ENCODE measurements at regions not wholly inside any gene's neighbourhood (a gene's known extent, or its start where the extent isn't known, plus 50 kb on each side); places are given as distances from the start of the nearest gene placed in this dataset.
A peak's percentile ranks its signal among the peaks of the same experiment; 100 is the strongest.

DNA sequence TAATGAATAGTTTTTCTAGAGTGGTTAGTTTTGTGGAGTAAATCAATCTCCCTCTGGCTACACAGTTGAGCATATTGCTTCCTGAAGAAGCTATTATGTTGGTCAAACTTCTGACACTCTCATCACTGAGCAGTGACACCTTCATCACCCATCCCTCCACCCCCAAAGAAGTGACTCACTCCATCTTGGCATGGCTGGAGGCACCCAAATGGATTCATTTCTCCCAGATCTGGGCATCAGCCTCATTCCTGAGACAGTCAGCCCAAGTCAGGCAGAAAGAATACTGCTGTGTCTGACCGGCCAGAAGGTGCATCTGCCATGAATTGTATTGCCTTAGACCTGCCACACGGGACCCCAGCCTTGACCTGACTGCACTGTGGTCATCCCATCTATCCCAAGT, 117.0 kb upstream of the HABP2 start:
- no peaks in the 10 kb centered on the region for H3K4me1 ChIP-seq (ENCODE audit: low read depth)
- no peak overlapping the region for H3K4me3 ChIP-seq
- no peaks in the 10 kb centered on the region for H3K9me3 ChIP-seq (ENCODE audit: low read depth)
- H3K36me3 ChIP-seq, result no peaks in the 10 kb centered on the region
- DNase-seq (ENCODE audit: low read depth in 1 of 2, low spot score in 1 of 2), result no peak
- H3K27me3 ChIP-seq, result no peaks in the 10 kb centered on the region
- H3K27ac ChIP-seq, result no peak overlapping the region
- TF ChIP-seq, protein P1, sequence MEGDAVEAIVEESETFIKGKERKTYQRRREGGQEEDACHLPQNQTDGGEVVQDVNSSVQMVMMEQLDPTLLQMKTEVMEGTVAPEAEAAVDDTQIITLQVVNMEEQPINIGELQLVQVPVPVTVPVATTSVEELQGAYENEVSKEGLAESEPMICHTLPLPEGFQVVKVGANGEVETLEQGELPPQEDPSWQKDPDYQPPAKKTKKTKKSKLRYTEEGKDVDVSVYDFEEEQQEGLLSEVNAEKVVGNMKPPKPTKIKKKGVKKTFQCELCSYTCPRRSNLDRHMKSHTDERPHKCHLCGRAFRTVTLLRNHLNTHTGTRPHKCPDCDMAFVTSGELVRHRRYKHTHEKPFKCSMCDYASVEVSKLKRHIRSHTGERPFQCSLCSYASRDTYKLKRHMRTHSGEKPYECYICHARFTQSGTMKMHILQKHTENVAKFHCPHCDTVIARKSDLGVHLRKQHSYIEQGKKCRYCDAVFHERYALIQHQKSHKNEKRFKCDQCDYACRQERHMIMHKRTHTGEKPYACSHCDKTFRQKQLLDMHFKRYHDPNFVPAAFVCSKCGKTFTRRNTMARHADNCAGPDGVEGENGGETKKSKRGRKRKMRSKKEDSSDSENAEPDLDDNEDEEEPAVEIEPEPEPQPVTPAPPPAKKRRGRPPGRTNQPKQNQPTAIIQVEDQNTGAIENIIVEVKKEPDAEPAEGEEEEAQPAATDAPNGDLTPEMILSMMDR (IDR thresholded peaks at IDR 0.05; ENCODE audit: low read depth, low read length), result no peak

DNA sequence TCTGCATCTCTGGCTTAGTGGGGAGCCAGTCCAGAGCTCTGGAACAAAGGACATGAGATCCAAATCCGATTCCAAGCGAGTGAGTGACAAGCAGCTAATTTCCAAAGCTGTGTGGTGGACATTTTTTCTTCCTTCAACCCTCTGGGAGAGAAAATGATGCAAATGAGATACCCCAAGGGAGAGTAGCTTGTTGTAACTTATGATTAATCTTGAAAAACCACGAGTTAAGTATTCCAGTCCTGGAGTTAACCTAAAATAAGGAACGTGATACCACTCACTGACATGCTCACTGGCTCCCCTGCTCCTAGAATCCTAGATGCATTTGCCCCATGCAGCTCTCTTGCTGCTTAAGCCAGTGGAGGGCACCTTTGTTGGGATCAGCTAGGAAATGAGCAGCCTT, 116.0 kb upstream of the HABP2 start:
- H3K36me3 ChIP-seq, result no peaks in the 10 kb centered on the region
- TF ChIP-seq, protein P1 (IDR thresholded peaks at IDR 0.05; ENCODE audit: low read depth, low read length), result no peak

DNA sequence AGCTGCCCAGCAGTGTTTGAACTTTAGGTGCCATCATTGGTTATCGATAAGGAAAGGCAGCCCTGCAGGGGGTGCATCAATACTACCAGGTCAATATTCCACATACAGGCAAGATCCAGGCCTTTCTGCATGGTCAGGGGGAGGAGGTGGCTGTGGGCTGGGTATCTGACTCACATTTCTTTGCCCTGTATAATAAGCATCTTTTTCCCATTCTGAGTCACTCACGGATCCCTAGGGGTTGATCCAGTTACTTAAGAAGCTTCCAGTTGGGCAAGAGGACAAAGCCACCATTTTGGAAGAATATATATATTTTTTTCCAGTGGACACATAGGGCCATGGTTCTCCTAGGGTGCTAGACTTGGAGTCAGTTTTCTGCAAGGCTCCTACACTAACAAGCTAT, 114.2 kb upstream of the HABP2 start:
- Histone ChIP-seq H3K4me1 (ENCODE audit: low read depth) (no peaks in the 10 kb centered on the region), H3K36me3 (no peaks in the 10 kb centered on the region), H3K9me3 (ENCODE audit: low read depth) (no peaks in the 10 kb centered on the region), H3K27ac (no peak overlapping the region), H3K27me3 (no peaks in the 10 kb centered on the region), H3K4me3 (no peak overlapping the region)
- TF ChIP-seq, protein P1 (IDR thresholded peaks at IDR 0.05; ENCODE audit: low read depth, low read length), result no peak
- peak in 1 of 2 donors; percentile 21 for DNase-seq (ENCODE audit: low read depth in 1 of 2, low spot score in 1 of 2)

More for the DNA sequence above, 116.0 kb upstream of the HABP2 start:
- Histone ChIP-seq H3K9me3 (ENCODE audit: low read depth) (no peaks in the 10 kb centered on the region), H3K4me1 (ENCODE audit: low read depth) (no peaks in the 10 kb centered on the region), H3K4me3 (no peak overlapping the region), H3K27ac (no peak overlapping the region), H3K27me3 (no peaks in the 10 kb centered on the region)
- DNase-seq (ENCODE audit: low read depth in 1 of 2, low spot score in 1 of 2), result no peak

DNA sequence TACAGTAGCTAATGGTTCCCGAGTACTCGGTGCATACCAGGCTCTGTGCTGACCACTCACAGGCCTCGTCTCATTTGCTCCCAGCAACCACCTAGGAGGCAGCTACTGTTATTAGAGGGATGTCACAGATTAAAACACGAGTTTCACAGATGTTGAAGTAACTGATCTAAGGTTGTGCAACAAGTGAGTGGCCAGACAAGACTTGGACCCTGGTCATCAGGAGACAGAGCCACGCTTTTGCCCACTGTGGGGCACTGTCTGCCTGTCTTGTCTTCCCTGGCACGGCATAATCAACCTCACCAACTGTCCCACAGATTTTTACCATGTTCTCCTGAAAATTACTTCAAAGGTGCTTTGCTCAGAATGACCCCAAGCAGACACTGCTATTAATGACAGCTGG, 111.6 kb upstream of the HABP2 start:
- no peak for DNase-seq (ENCODE audit: low read depth in 1 of 2, low spot score in 1 of 2)
- TF ChIP-seq, protein P1 (IDR thresholded peaks at IDR 0.05; ENCODE audit: low read depth, low read length), result no peak
- Histone ChIP-seq H3K9me3 (ENCODE audit: low read depth) (no peaks in the 10 kb centered on the region), H3K27ac (no peak overlapping the region), H3K36me3 (no peaks in the 10 kb centered on the region), H3K4me3 (no peak overlapping the region), H3K27me3 (no peaks in the 10 kb centered on the region), H3K4me1 (ENCODE audit: low read depth) (no peaks in the 10 kb centered on the region)

DNA sequence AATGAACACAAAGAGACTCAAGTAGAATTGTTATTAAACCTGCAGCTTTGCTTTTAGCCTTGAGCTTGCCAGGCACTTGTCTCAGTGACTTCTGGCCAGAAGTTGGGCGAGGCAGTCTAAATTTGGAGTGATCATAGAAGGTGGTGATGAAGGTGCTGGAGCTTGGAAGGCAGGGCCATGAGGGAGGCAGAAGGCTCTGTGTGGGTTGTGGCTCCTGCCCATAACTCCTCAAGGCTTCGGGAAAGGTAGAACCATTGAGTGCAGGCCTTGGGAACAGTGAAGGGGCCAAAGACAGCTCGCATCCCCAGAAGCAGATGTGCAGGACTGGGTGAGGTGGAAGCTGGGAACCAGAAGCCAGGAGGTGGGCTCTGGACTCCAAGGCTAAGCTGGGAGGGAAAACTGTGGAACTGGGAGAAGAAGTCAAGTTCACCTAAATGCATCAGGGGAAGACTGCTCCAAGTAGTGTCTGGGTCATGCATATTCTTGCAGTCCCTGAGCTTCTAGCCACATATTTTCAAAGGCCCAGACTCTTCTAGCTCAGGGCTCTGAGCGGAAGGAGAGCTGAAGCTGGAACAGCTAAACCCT, 111.1 kb upstream of the HABP2 start:
- Histone ChIP-seq H3K27ac (no peak overlapping the region), H3K36me3 (no peaks in the 10 kb centered on the region), H3K4me1 (ENCODE audit: low read depth) (no peaks in the 10 kb centered on the region), H3K9me3 (ENCODE audit: low read depth) (no peaks in the 10 kb centered on the region), H3K4me3 (no peak overlapping the region), H3K27me3 (no peaks in the 10 kb centered on the region)
- TF ChIP-seq, protein P1 (IDR thresholded peaks at IDR 0.05; ENCODE audit: low read depth, low read length), result no peak
- no peak for DNase-seq (ENCODE audit: low read depth in 1 of 2, low spot score in 1 of 2)
